ENCODE measurements at regions not wholly inside any gene's neighbourhood (a gene's known extent, or its start where the extent isn't known, plus 50 kb on each side); places are given as distances from the start of the nearest gene placed in this dataset.

GRCh38 chr3:197352382-197352781, 54.0 kb upstream of the DLG1 start:
- TF ChIP-seq, protein P1, sequence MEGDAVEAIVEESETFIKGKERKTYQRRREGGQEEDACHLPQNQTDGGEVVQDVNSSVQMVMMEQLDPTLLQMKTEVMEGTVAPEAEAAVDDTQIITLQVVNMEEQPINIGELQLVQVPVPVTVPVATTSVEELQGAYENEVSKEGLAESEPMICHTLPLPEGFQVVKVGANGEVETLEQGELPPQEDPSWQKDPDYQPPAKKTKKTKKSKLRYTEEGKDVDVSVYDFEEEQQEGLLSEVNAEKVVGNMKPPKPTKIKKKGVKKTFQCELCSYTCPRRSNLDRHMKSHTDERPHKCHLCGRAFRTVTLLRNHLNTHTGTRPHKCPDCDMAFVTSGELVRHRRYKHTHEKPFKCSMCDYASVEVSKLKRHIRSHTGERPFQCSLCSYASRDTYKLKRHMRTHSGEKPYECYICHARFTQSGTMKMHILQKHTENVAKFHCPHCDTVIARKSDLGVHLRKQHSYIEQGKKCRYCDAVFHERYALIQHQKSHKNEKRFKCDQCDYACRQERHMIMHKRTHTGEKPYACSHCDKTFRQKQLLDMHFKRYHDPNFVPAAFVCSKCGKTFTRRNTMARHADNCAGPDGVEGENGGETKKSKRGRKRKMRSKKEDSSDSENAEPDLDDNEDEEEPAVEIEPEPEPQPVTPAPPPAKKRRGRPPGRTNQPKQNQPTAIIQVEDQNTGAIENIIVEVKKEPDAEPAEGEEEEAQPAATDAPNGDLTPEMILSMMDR (IDR thresholded peaks at IDR 0.05; ENCODE audit: borderline replicate concordance, extremely low read depth, low read length, poor library complexity, severe bottlenecking) = no peak
- TF ChIP-seq EZH2 (IDR thresholded peaks at IDR 0.05; ENCODE audit: borderline replicate concordance, low read depth, low read length, severe bottlenecking) = no peak

Data from DND-41 (cell line).